Fibroblast of villous mesenchyme (primary cell): ENCODE measurements at regions not wholly inside any gene's neighbourhood (a gene's known extent, or its start where the extent isn't known, plus 50 kb on each side); places are given as distances from the start of the nearest gene placed in this dataset.

ENCODE experiments used
- DNase-seq: peaks from one replicate; pipeline ENCODE4 v3.0.0-alpha.2; 2010; ENCODE audit warnings: low read depth
- H3K4me3 ChIP-seq: 2 replicates; pipeline ENCODE4 v1.5.1; 2011; ENCODE audit warnings: low read depth, mild to moderate bottlenecking, low read length
- TF ChIP-seq, protein P1 (sequence below): IDR thresholded peaks from 2 replicates; pipeline ENCODE4 v1.5.1; 2012; ENCODE audit warnings: low read depth, mild to moderate bottlenecking, low read length; ENCODE audit not compliant: insufficient read depth

GRCh38 chr15:75134748-75135147 lies 66.9 kb upstream of the C15orf39 start:
- H3K4me3 ChIP-seq, result no peak overlapping the region
- TF ChIP-seq, protein P1, sequence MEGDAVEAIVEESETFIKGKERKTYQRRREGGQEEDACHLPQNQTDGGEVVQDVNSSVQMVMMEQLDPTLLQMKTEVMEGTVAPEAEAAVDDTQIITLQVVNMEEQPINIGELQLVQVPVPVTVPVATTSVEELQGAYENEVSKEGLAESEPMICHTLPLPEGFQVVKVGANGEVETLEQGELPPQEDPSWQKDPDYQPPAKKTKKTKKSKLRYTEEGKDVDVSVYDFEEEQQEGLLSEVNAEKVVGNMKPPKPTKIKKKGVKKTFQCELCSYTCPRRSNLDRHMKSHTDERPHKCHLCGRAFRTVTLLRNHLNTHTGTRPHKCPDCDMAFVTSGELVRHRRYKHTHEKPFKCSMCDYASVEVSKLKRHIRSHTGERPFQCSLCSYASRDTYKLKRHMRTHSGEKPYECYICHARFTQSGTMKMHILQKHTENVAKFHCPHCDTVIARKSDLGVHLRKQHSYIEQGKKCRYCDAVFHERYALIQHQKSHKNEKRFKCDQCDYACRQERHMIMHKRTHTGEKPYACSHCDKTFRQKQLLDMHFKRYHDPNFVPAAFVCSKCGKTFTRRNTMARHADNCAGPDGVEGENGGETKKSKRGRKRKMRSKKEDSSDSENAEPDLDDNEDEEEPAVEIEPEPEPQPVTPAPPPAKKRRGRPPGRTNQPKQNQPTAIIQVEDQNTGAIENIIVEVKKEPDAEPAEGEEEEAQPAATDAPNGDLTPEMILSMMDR, result no peak
- DNase-seq, result no peak

- no peak for DNase-seq
- TF ChIP-seq, protein P1, result no peak
- no peak overlapping the region for H3K4me3 ChIP-seq
Measured at GRCh38 chr15:75136118-75136517, 65.6 kb upstream of the C15orf39 start.

DNA sequence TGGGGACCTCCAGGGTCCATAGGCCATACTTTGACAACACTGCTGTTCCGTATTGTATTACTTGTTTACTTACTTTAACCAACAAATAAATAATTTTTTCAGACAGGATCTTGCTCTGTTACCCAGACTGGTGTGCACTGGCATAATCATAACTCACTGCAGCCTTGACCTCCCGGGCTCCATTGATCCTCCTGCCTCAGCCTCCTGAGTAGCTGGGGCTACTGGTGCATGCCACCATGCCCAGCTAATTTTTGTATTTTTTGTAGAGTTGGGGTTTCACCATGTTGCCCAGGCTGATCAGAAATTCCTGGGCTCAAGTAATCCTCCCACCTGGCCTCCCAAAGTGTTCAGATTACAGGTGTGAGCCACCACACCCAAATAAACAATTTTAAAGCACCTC lies 64.9 kb upstream of the C15orf39 start:
- no peak for DNase-seq
- TF ChIP-seq, protein P1, result no peak
- no peak overlapping the region for H3K4me3 ChIP-seq

- DNase-seq, result peak; percentile 79
- TF ChIP-seq, protein P1, result no peak
Measured at GRCh38 chr15:75138016-75138999, 63.4 kb upstream of the C15orf39 start.

GRCh38 chr15:75140080-75140879 lies 61.4 kb upstream of the C15orf39 start:
- TF ChIP-seq, protein P1, result no peak
- no peak for DNase-seq
- H3K4me3 ChIP-seq, result no peak overlapping the region

More at GRCh38 chr15:75138016-75138999, 63.4 kb upstream of the C15orf39 start:
- H3K4me3 ChIP-seq, result no peak overlapping the region

DNA sequence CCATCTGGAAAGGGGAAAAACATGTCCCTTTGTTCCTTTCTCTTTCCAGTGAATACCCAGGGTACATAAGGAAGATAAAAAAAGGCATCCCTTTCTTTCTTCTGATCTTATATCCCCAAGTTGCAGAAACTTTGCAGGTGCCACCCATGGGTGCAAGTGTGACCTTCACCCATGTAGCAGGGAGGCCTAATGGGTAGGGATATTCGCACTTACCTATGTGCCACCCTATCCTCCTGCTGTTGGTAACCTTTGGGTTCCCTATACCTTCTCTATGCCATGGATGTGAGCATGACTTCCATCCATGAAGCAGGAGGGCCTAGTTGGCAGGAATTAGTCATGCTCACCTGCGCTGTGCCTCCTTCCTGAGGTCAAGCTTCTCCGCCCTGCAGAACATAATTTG lies 59.2 kb upstream of the C15orf39 start:
- TF ChIP-seq, protein P1, result no peak
- no peak overlapping the region for H3K4me3 ChIP-seq
- DNase-seq, result no peak
